ENCODE measurements at regions not wholly inside any gene's neighbourhood (a gene's known extent, or its start where the extent isn't known, plus 50 kb on each side); places are given as distances from the start of the nearest gene placed in this dataset.

GRCh38 chr7:15015545-15016314, 113.2 kb upstream of the DGKB start:
- peak; percentile 89 for TF ChIP-seq CTCF (conservative IDR thresholded peaks at IDR 0.05)
- no peak for TF ChIP-seq EZH2 (IDR thresholded peaks at IDR 0.05; ENCODE audit: low read depth)
